ENCODE measurements at regions not wholly inside any gene's neighbourhood (a gene's known extent, or its start where the extent isn't known, plus 50 kb on each side); places are given as distances from the start of the nearest gene placed in this dataset.
"Not testable (repeated sequence)": the region's sequence is repeated elsewhere in the genome, so short reads cannot be mapped to it uniquely, and the experiment has no call there.

- ATAC-seq: no peak
- 83 to 84% methylated on average over 9 of the region's 9 CpGs for WGBS, 2 donors
- Histone ChIP-seq H3K27me3 (no peaks in the 10 kb centered on the region), H3K9me3 (no peaks in the 10 kb centered on the region), H3K27ac (no peak overlapping the region), H3K36me3 (replicated peaks in 1 of 2; ENCODE audit: insufficient read depth in 1 of 2, low read depth in 2 of 2) (no peaks in the 10 kb centered on the region), H3K4me1 (no peaks in the 10 kb centered on the region), H3K4me3 (no peak overlapping the region)
- no peak for TF ChIP-seq POLR2A (IDR thresholded peaks at IDR 0.05)
- TF ChIP-seq, protein P1, sequence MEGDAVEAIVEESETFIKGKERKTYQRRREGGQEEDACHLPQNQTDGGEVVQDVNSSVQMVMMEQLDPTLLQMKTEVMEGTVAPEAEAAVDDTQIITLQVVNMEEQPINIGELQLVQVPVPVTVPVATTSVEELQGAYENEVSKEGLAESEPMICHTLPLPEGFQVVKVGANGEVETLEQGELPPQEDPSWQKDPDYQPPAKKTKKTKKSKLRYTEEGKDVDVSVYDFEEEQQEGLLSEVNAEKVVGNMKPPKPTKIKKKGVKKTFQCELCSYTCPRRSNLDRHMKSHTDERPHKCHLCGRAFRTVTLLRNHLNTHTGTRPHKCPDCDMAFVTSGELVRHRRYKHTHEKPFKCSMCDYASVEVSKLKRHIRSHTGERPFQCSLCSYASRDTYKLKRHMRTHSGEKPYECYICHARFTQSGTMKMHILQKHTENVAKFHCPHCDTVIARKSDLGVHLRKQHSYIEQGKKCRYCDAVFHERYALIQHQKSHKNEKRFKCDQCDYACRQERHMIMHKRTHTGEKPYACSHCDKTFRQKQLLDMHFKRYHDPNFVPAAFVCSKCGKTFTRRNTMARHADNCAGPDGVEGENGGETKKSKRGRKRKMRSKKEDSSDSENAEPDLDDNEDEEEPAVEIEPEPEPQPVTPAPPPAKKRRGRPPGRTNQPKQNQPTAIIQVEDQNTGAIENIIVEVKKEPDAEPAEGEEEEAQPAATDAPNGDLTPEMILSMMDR (IDR thresholded peaks at IDR 0.05): no peak
- no peak for DNase-seq
- intact Hi-C loops (cut with DNase I): no loop called here
Observed at GRCh38 chr11:116329354-116330090, 443.3 kb downstream of the BUD13 start.

- H3K9me3 ChIP-seq: no peaks in the 10 kb centered on the region
- intact Hi-C loops (cut with DNase I): no loop called here
- DNase-seq (no peak), ATAC-seq (no peak)
- no peak for TF ChIP-seq POLR2A (IDR thresholded peaks at IDR 0.05)
- TF ChIP-seq, protein P1 (IDR thresholded peaks at IDR 0.05): no peak
- H3K27me3 ChIP-seq: no peaks in the 10 kb centered on the region
- no peaks in the 10 kb centered on the region for H3K4me1 ChIP-seq
- H3K27ac ChIP-seq: no peak overlapping the region
- H3K36me3 ChIP-seq (replicated peaks in 1 of 2; ENCODE audit: insufficient read depth in 1 of 2, low read depth in 2 of 2): no peaks in the 10 kb centered on the region
- 49 to 63% methylated on average over 3 of the region's 3 CpGs for WGBS, 2 donors
- H3K4me3 ChIP-seq: no peak overlapping the region
Observed at GRCh38 chr11:116328851-116329250, 443.9 kb downstream of the BUD13 start.

DNA sequence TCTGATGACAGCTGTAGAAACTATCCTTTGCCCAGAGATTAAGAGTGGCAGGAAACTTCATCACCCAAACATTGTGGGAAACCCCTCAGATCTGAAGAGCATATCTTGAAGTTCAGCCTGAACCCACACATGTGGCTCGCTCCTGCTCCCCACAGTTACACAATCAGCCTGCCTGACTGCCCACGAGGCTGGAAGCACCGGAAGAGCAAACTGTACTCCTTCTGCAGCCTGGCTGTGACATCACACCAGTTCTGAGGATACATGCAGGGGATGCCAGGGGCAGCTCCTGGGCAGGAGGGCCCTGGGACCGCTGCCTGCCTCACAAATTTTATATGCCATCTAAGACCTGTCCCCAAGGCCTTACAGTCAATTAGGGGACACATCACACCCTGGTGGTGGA is 444.4 kb downstream of the BUD13 start:
- Histone ChIP-seq H3K4me3 (no peak overlapping the region), H3K9me3 (no peaks in the 10 kb centered on the region), H3K4me1 (no peaks in the 10 kb centered on the region), H3K27ac (no peak overlapping the region), H3K27me3 (no peaks in the 10 kb centered on the region), H3K36me3 (replicated peaks in 1 of 2; ENCODE audit: insufficient read depth in 1 of 2, low read depth in 2 of 2) (no peaks in the 10 kb centered on the region)
- intact Hi-C loops (cut with DNase I): no loop called here
- DNase-seq (no peak), ATAC-seq (no peak)
- TF ChIP-seq POLR2A (IDR thresholded peaks at IDR 0.05): no peak
- TF ChIP-seq, protein P1 (IDR thresholded peaks at IDR 0.05): no peak
- WGBS, 2 donors: 61 to 83% methylated on average over 1 to 4 of the region's 4 CpGs

DNA sequence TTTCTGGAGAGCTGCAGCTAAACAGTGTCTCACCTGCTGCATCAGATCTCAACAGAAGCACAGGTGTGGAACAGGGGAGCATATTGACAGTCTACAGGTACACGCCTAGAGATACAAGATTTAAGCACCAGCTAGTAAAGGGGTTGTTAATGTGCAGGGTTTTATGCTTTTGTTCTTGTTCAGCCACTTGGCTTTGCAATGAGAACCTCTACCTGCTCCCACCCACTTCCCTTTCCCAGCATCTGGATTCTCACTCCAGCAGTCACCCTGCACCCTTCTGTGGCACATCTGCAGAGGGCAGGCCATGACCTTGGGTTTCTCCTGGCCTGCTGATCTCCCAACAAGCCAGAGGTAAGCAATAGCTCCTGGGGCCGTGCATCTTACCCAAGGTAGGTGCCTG is 446.6 kb downstream of the BUD13 start:
- no peak for DNase-seq
- Histone ChIP-seq H3K4me1 (no peaks in the 10 kb centered on the region), H3K9me3 (no peaks in the 10 kb centered on the region), H3K4me3 (no peak overlapping the region), H3K27me3 (no peaks in the 10 kb centered on the region), H3K36me3 (replicated peaks in 1 of 2; ENCODE audit: insufficient read depth in 1 of 2, low read depth in 2 of 2) (no peaks in the 10 kb centered on the region), H3K27ac (no peak overlapping the region)
- no peak for TF ChIP-seq POLR2A (IDR thresholded peaks at IDR 0.05)
- TF ChIP-seq, protein P1 (IDR thresholded peaks at IDR 0.05): no peak
- intact Hi-C loops (cut with DNase I): no loop called here
- no peak for ATAC-seq
- 70 to 73% methylated on average over 2 of the region's 2 CpGs for whole genome bisulfite sequencing, 2 donors

DNA sequence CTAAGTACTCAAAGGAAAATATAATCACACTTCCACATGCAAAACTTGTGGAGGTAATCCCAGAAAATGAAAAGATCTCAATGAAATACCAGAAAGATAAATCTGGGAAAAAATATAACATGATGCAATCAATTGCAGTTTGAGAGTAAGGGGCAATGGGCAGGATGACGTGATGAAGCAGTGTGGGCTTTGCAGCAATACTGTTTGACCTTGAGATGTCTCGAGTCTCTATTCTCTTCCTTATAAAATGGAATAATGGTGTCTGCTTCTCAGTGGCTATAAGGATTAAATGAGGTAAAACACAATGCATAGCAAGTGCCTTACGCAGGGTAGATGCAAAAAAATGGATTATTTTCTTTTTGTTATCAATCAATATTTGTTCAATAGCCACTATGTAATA is 447.5 kb downstream of the BUD13 start:
- Histone ChIP-seq H3K27ac (no peak overlapping the region), H3K27me3 (no peaks in the 10 kb centered on the region), H3K36me3 (replicated peaks in 1 of 2; ENCODE audit: insufficient read depth in 1 of 2, low read depth in 2 of 2) (no peaks in the 10 kb centered on the region), H3K4me1 (no peaks in the 10 kb centered on the region), H3K4me3 (no peak overlapping the region), H3K9me3 (no peaks in the 10 kb centered on the region)
- DNase-seq (no peak), ATAC-seq (no peak)
- intact Hi-C loops (cut with DNase I): no loop called here
- TF ChIP-seq, protein P1 (IDR thresholded peaks at IDR 0.05): no peak
- TF ChIP-seq POLR2A (IDR thresholded peaks at IDR 0.05): no peak
- 54 to 55% methylated on average over 3 of the region's 3 CpGs for WGBS, 2 donors

GRCh38 chr11:116324077-116324476 is 448.7 kb downstream of the BUD13 start:
- H3K4me3 ChIP-seq; H3K36me3 ChIP-seq (replicated peaks in 1 of 2; ENCODE audit: insufficient read depth in 1 of 2, low read depth in 2 of 2); ATAC-seq; intact Hi-C loops (cut with DNase I); H3K27me3 ChIP-seq; DNase-seq; H3K27ac ChIP-seq; H3K9me3 ChIP-seq; H3K4me1 ChIP-seq: not testable (repeated sequence)
- WGBS, 2 donors: 89 to 91% methylated on average over 6 of the region's 6 CpGs
